ENCODE measurements at regions not wholly inside any gene's neighbourhood (a gene's known extent, or its start where the extent isn't known, plus 50 kb on each side); places are given as distances from the start of the nearest gene placed in this dataset.

DNA sequence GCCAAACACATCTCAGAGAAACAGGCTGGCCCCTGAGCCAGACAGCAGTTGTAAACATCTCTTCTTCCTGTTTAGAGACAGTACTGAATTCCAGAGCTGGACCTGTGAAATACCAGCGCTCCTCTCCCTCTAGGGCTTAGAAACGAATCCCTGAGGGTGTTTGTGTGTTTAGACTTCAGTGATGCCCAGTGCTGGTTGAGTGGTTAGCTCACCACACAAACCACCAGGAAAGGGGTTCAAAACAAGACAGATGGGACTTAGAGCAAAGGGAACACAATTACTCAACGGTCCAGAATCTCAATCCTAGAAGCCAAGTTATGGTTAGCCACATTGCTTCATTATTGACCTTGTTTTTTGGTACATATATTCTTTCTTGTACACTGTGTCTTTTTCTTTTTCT is 108.7 kb upstream of the TMEM170B start:
- TF ChIP-seq, protein P1, sequence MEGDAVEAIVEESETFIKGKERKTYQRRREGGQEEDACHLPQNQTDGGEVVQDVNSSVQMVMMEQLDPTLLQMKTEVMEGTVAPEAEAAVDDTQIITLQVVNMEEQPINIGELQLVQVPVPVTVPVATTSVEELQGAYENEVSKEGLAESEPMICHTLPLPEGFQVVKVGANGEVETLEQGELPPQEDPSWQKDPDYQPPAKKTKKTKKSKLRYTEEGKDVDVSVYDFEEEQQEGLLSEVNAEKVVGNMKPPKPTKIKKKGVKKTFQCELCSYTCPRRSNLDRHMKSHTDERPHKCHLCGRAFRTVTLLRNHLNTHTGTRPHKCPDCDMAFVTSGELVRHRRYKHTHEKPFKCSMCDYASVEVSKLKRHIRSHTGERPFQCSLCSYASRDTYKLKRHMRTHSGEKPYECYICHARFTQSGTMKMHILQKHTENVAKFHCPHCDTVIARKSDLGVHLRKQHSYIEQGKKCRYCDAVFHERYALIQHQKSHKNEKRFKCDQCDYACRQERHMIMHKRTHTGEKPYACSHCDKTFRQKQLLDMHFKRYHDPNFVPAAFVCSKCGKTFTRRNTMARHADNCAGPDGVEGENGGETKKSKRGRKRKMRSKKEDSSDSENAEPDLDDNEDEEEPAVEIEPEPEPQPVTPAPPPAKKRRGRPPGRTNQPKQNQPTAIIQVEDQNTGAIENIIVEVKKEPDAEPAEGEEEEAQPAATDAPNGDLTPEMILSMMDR (IDR thresholded peaks at IDR 0.05; ENCODE audit: low read depth, low read length, missing control alignments): no peak
- in situ Hi-C loops (cut with HindIII; ENCODE audit: low sequenced_read_pairs): no loop called here
- peak; percentile 96 for DNase-seq (ENCODE audit: low read depth)
- no peak overlapping the region for H3K4me3 ChIP-seq (ENCODE audit: low read depth, low read length)

DNA sequence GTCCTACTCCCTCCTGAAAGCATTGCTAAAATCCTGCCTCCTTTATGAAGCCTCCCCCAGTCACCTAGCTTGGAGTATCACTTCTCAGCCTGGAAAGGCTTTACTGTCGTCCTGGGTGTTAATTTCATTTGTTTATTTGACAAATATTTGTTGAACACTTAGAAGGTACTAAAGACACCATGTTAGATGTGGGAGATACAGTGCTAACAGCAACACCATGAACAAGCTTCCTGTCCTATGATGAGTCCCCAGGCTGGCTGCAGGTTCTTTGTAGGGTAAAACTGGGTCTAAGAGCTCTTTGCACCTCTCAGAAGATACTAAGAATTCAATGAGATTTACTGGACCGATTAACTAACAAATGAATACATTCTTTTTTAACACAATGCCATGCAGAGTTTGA is 109.2 kb upstream of the TMEM170B start:
- TF ChIP-seq, protein P1 (IDR thresholded peaks at IDR 0.05; ENCODE audit: low read depth, low read length, missing control alignments): no peak
- no peak for DNase-seq (ENCODE audit: low read depth)
- H3K4me3 ChIP-seq (ENCODE audit: low read depth, low read length): no peak overlapping the region
- in situ Hi-C loops (cut with HindIII; ENCODE audit: low sequenced_read_pairs): no loop called here

DNA sequence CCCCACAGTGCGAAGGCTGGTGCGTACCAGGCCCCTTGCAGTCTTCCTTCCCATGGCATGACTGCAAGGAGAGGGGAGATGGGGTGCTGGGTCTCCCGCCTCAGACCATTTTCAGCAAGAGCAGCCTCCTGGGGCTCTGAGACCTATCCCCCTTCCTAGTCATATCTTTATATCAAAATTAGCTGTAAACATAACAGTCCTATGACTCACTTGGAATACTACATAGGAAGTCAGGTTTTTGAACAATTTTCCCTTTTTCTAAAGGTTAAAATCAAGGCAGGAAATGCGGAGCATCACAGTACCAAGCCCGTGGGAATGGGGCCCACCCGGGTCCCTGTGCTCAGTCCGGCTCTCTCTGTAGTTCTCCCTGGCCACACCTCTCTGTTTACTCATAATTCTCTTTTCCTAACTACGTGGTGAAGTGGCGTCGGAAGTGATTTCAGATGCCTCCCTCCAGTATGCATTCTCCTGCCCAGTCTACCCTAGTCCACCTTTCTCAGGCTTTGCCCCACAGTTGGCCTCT is 109.8 kb upstream of the TMEM170B start:
- in situ Hi-C loops (cut with HindIII; ENCODE audit: low sequenced_read_pairs): no loop called here
- TF ChIP-seq, protein P1 (IDR thresholded peaks at IDR 0.05; ENCODE audit: low read depth, low read length, missing control alignments): no peak
- DNase-seq (ENCODE audit: low read depth): peak; percentile 32
- H3K4me3 ChIP-seq (ENCODE audit: low read depth, low read length): no peak overlapping the region

DNA sequence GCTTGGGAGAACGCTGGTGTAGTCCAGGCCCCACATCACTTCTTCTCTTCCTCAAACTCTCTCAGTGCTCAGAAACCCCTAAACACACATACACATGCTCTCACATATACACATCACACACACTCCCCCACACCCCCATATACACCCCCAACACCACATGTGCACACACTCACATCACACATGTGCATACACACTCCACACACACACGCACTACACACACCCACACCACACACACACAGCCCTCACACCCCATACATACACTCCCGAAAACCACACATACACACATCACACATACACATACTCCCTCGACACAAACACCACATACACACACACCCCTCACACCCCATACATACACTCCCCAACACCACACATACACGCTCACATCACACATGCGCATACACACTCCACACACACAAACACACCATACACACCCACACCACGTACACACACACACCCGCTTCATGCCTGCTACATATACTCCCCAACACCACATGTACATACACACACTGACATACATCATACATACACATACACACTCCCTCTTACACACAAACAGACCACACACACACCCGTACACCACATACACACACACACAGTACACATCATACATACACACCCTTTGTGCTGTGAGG is 110.3 kb upstream of the TMEM170B start:
- H3K4me3 ChIP-seq (ENCODE audit: low read depth, low read length): no peak overlapping the region
- DNase-seq (ENCODE audit: low read depth): no peak
- TF ChIP-seq, protein P1 (IDR thresholded peaks at IDR 0.05; ENCODE audit: low read depth, low read length, missing control alignments): no peak
- in situ Hi-C loops (cut with HindIII; ENCODE audit: low sequenced_read_pairs): no loop called here

DNA sequence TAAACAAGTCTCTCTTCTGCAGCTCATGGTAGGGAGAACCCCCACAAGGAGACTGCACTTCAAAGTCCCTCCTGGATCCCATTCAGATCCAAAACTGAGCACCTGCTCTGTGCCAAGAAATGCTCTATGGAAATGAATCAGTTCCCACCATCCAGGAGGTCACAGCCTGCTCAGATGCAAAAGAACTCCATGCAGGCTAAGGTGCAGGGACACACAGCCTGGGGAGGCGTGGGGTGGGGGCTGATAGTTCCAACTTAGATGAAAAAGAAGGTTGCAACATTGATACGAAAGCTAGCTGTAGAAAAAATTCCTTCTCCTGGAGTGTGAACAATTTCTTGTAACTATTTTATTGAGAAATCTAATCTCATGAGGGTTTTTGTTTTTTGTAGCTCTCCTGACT is 111.0 kb upstream of the TMEM170B start:
- H3K4me3 ChIP-seq (ENCODE audit: low read depth, low read length): no peak overlapping the region
- in situ Hi-C loops (cut with HindIII; ENCODE audit: low sequenced_read_pairs): no loop called here
- no peak for DNase-seq (ENCODE audit: low read depth)
- TF ChIP-seq, protein P1 (IDR thresholded peaks at IDR 0.05; ENCODE audit: low read depth, low read length, missing control alignments): no peak

DNA sequence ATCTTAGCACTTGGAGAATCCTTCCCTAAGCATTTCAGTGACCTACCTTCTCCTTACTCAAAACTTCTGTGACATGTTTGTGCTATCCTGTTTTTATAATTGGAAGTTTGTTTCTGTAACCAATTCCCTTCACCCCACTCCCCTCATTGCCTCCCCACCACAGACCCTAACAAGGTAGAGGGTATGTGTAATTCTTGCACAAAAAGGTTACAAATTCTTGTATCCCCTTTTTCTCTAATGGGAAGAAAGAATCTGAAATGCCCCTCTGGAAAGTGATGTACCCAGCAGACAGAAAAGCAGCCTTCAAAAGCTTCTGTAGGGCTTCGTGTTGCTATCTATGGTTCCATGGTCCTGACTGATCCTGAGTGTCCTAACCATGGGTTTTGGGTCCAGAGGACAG is 111.7 kb upstream of the TMEM170B start:
- no peak for DNase-seq (ENCODE audit: low read depth)

More for the DNA sequence above, 111.7 kb upstream of the TMEM170B start:
- H3K4me3 ChIP-seq (ENCODE audit: low read depth, low read length): no peak overlapping the region
- in situ Hi-C loops (cut with HindIII; ENCODE audit: low sequenced_read_pairs): no loop called here
- TF ChIP-seq, protein P1 (IDR thresholded peaks at IDR 0.05; ENCODE audit: low read depth, low read length, missing control alignments): no peak

Data from astrocyte of the cerebellum (primary cell).